Panc1 (cell line): ENCODE measurements at regions not wholly inside any gene's neighbourhood (a gene's known extent, or its start where the extent isn't known, plus 50 kb on each side); places are given as distances from the start of the nearest gene placed in this dataset.

ENCODE experiments used
- ATAC-seq: fragments of 200-7000 bp; cut with Tn5 transposase; 2 replicates; pipeline ENCODE4 v1.9.1; 2020; ENCODE audit warnings: mild to moderate bottlenecking, moderate library complexity
- BruUV-seq: library from RNA; stranded (reverse); fragments of 400-500 nt; replicated peaks from 2 replicates; lab custom pipeline; 2021; lab: Mats Ljungman, UMichigan
- CTCF ChIA-PET: fragments of 300-600 bp; sonication (Branson Sonifier 250); formaldehyde crosslinking; loops from one replicate; lab custom pipeline; 2022; ENCODE audit warnings: antibody characterized with exemption; lab: Charles Lee
- POLR2A ChIA-PET: fragments of 300-600 bp; sonication (Branson Sonifier 250); formaldehyde crosslinking; loops from one replicate; lab custom pipeline; 2022; ENCODE audit warnings: antibody characterized with exemption; lab: Charles Lee
- DNase-seq: peaks from one replicate; pipeline ENCODE4 v3.0.0-alpha.2; 2010; ENCODE audit warnings: low read depth, low spot score
- H3K27ac ChIP-seq: 2 replicates; pipeline ENCODE4 v1.5.1; 2011; ENCODE audit warnings: mild to moderate bottlenecking, low read length, inconsistent platforms
- H3K27me3 ChIP-seq: fragments of 200-500 bp; sonication (Bioruptor generic); 2 replicates; pipeline ENCODE4 v1.6.0; 2014; ENCODE audit warnings: low read length, inconsistent platforms; ENCODE audit not compliant: control insufficient read depth, insufficient read depth
- H3K36me3 ChIP-seq: fragments of 200-500 bp; sonication (Bioruptor generic); 2 replicates; pipeline ENCODE4 v1.5.1; 2014; ENCODE audit warnings: inconsistent platforms, mild to moderate bottlenecking, low read length, moderate library complexity; ENCODE audit not compliant: control insufficient read depth, insufficient read depth
- H3K4me1 ChIP-seq: 2 replicates; pipeline ENCODE4 v1.5.1; 2011; ENCODE audit warnings: inconsistent platforms, mild to moderate bottlenecking, low read length, moderate library complexity; ENCODE audit not compliant: control insufficient read depth, insufficient read depth
- H3K4me3 ChIP-seq, 2 experiments: 2 replicates each; pipeline ENCODE4 v1.5.1; 2011 to 2012; ENCODE audit warnings: low read depth in 2 of 2, low read length in 2 of 2, mild to moderate bottlenecking in 2 of 2, inconsistent platforms in 1 of 2, moderate library complexity in 1 of 2
- H3K9me3 ChIP-seq: fragments of 200-500 bp; sonication (Bioruptor generic); 2 replicates; pipeline ENCODE4 v1.5.1; 2014; ENCODE audit warnings: low read depth, mild to moderate bottlenecking, inconsistent platforms, low read length, moderate library complexity; ENCODE audit not compliant: control insufficient read depth, insufficient read depth
- POLR2AphosphoS5 ChIP-seq: IDR thresholded peaks from 2 replicates; pipeline ENCODE4 v1.6.1; 2012; ENCODE audit warnings: mild to moderate bottlenecking, low read depth, low read length, moderate library complexity
- REST ChIP-seq, 2 experiments: IDR thresholded peaks; 2 replicates each; pipeline ENCODE4 v1.6.1; 2011 to 2012; ENCODE audit warnings: low read depth in 2 of 2, control low read depth in 1 of 2, low read length in 1 of 2, mild to moderate bottlenecking in 1 of 2, moderate library complexity in 1 of 2; ENCODE audit not compliant: insufficient read depth in 1 of 2
- SIN3A ChIP-seq: IDR thresholded peaks from 2 replicates; pipeline ENCODE4 v1.6.1; 2012; ENCODE audit warnings: low read depth, mild to moderate bottlenecking, low read length, moderate library complexity, borderline replicate concordance; ENCODE audit not compliant: insufficient read depth
- TCF7L2 ChIP-seq: IDR thresholded peaks from 2 replicates; pipeline ENCODE4 v1.6.1; 2011; ENCODE audit warnings: mild to moderate bottlenecking, low read depth, low read length, inconsistent platforms
- in situ Hi-C: cut with HindIII; loops from 2 replicates; pipeline ENCODE4 v1.10.0; 2016; ENCODE audit warnings: low sequenced_read_pairs, low pct_unique_long_range_greater_than_20kb
- intact Hi-C: fragments of 100-400 bp; cut with micrococcal nuclease; formaldehyde crosslinking; loops from one replicate; pipeline ENCODE4 v1.10.0; 2022; ENCODE audit not compliant: unreplicated experiment
- TF ChIP-seq, protein P1 (sequence below): fragments of 450-650 bp; IDR thresholded peaks from 2 replicates; pipeline ENCODE4 v1.5.1; 2017; ENCODE audit warnings: mild to moderate bottlenecking

GRCh38 chr18:38458698-38459097, 893.1 kb upstream of the CELF4 start:
- intact Hi-C loops = no loop called here
- ChIA-PET POLR2A (no interaction called here), CTCF (no interaction called here)
- Histone ChIP-seq H3K27ac (no peak overlapping the region), H3K4me1 (no peaks in the 10 kb centered on the region), H3K9me3 (no peaks in the 10 kb centered on the region), H3K36me3 (no peaks in the 10 kb centered on the region), H3K27me3 (no peaks in the 10 kb centered on the region), H3K4me3 (no peak overlapping the region)
- in situ Hi-C loops = no loop called here
- TF ChIP-seq POLR2AphosphoS5 (no peak), REST (IDR thresholded peaks at IDR 0.05; ENCODE audit: insufficient read depth in 1 of 2, low read depth in 2 of 2, low read length in 1 of 2) (no peak), TCF7L2 (no peak), SIN3A (no peak)
- TF ChIP-seq, protein P1, sequence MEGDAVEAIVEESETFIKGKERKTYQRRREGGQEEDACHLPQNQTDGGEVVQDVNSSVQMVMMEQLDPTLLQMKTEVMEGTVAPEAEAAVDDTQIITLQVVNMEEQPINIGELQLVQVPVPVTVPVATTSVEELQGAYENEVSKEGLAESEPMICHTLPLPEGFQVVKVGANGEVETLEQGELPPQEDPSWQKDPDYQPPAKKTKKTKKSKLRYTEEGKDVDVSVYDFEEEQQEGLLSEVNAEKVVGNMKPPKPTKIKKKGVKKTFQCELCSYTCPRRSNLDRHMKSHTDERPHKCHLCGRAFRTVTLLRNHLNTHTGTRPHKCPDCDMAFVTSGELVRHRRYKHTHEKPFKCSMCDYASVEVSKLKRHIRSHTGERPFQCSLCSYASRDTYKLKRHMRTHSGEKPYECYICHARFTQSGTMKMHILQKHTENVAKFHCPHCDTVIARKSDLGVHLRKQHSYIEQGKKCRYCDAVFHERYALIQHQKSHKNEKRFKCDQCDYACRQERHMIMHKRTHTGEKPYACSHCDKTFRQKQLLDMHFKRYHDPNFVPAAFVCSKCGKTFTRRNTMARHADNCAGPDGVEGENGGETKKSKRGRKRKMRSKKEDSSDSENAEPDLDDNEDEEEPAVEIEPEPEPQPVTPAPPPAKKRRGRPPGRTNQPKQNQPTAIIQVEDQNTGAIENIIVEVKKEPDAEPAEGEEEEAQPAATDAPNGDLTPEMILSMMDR = no peak
- ATAC-seq (no peak), DNase-seq (no peak)
- BruUV-seq = no TSS peak

GRCh38 chr18:38456253-38456652, 890.7 kb upstream of the CELF4 start:
- no peak for ATAC-seq
- intact Hi-C loops = no loop called here
- no peak for TF ChIP-seq TCF7L2
- TF ChIP-seq, protein P1 = no peak
- TF ChIP-seq POLR2AphosphoS5 = no peak
- no peak for TF ChIP-seq REST (IDR thresholded peaks at IDR 0.05; ENCODE audit: insufficient read depth in 1 of 2, low read depth in 2 of 2, low read length in 1 of 2)
- no peak for TF ChIP-seq SIN3A
- Histone ChIP-seq H3K4me3 (no peak overlapping the region), H3K9me3 (no peaks in the 10 kb centered on the region), H3K36me3 (no peaks in the 10 kb centered on the region), H3K27ac (no peak overlapping the region), H3K4me1 (no peaks in the 10 kb centered on the region), H3K27me3 (no peaks in the 10 kb centered on the region)
- no peak for DNase-seq
- no TSS peak for BruUV-seq
- in situ Hi-C loops = no loop called here
- POLR2A ChIA-PET = no interaction called here
- CTCF ChIA-PET = no interaction called here
